Heart right ventricle (tissue), 16 donors: ENCODE measurements at regions not wholly inside any gene's neighbourhood (a gene's known extent, or its start where the extent isn't known, plus 50 kb on each side); places are given as distances from the start of the nearest gene placed in this dataset.

ENCODE experiments used
- ATAC-seq, 8 donors: fragments of 200-7000 bp; cut with Tn5 transposase; one replicate each; pipeline ENCODE4 v1.9.1; 2020; ENCODE audit warnings: mild to moderate bottlenecking in 8 of 8, moderate library complexity in 8 of 8, moderate number of reproducible peaks in 1 of 8
- DNase-seq, 2 donors: peaks; one replicate each; pipeline ENCODE4 v3.0.0-alpha.2; 2020
- H3K27ac ChIP-seq, 10 donors: fragments of 200-600 bp; sonication (generic) in 2 of 10; one replicate each; pipeline versions ENCODE4 v1.5.0 to v1.8.0; 2020 to 2022; ENCODE audit warnings: mild to moderate bottlenecking in 3 of 10
- H3K27me3 ChIP-seq, 7 donors: fragments of 200-600 bp; one replicate each; pipeline ENCODE4 v1.8.0; 2021 to 2022; ENCODE audit warnings: mild to moderate bottlenecking in 2 of 7
- H3K36me3 ChIP-seq, 9 donors: fragments of 200-600 bp; sonication (generic) in 1 of 9; one replicate each; pipeline versions ENCODE4 v1.5.0 to v1.8.0; 2020 to 2022; ENCODE audit warnings: mild to moderate bottlenecking in 2 of 9
- H3K4me1 ChIP-seq, 9 donors: fragments of 200-600 bp; sonication (generic) in 1 of 9; one replicate each; pipeline versions ENCODE4 v1.5.0 to v1.8.0; 2020 to 2022; ENCODE audit warnings: mild to moderate bottlenecking in 4 of 9
- H3K4me3 ChIP-seq, 10 donors: fragments of 200-600 bp; sonication (generic) in 2 of 10; one replicate each; pipeline versions ENCODE4 v1.5.0 to v1.8.0; 2020 to 2022; ENCODE audit warnings: mild to moderate bottlenecking in 7 of 10, moderate library complexity in 2 of 10
- H3K9me3 ChIP-seq, 11 donors: fragments of 200-600 bp in 10 of 11; sonication (generic) in 2 of 11; one replicate each; pipeline versions ENCODE4 v1.5.0 to v1.8.0; 2013 to 2022; ENCODE audit warnings: mild to moderate bottlenecking in 2 of 11, control low read depth in 1 of 11, moderate library complexity in 1 of 11
- WGBS, 2 donors: extraction: QIAGEN DNeasy Blood & Tissue Kit; methylation state at CpG; one replicate each; pipeline ENCODE4 v1.1.7; 2013; ENCODE audit warnings: inconsistent platforms in 1 of 2; 5-methylcytosine and 5-hydroxymethylcytosine counted together
- intact Hi-C, 10 donors: fragments of 100-400 bp; cut with DNase I; formaldehyde crosslinking; loops; one replicate each; pipeline versions ENCODE4 v1.11.1 to v1.14.2; 2022
- TF ChIP-seq, protein P1 (sequence below), 9 donors: fragments of 200-600 bp; sonication (generic) in 2 of 9; IDR thresholded peaks; one replicate each; pipeline versions ENCODE4 v1.5.0 to v1.8.0; 2021 to 2022; ENCODE audit warnings: antibody characterized with exemption in 9 of 9, mild to moderate bottlenecking in 5 of 9, moderate library complexity in 1 of 9
- donor health status: Arrhythmogenic right ventricular cardiomyopathy.
- donor health status: ischemic (EF 13 %, LVEDD 7.1; RV severe dilation, severe dysfunction).
- donor health status: healthy with polysubstance abuse.
- donor health status: DM: no; HTN: yes; CAD: no.
- donor health status: DM: no; HTN: no; CAD: no.
- donor health status: ischemic (EF 25% LVEDD 6.9; RV normal size, moderate dysfunction).
- donor health status: ischemic (EF 25% LVEDD 5.7; RV mildly dilated, moderate dysfunction).
- donor health status: healthy.
- donor health status: DM: yes; HTN: yes; CAD: no.
- donor health status: Ischemic cardiomyopathy.
- donor health status: ischemic (EF 35%, LVEDD 5.7; RV mildly dilated, moderate dysfunction).
- donor health status: nonischemic (EF 11% LVEDD 7.7; RV severe dilation, severe dysfunction).
- donor health status: DM: yes; HTN: yes; CAD: no.
- donor health status: PGD.
- donor health status: ischemic (EF 29% LVEDD 5.4; RV normal size, mild dysfunction).
- donor health status: nonischemic (EF 23%, LVEDD 6.1; RV moderate dilation, normal function).

- H3K4me3 ChIP-seq: no peak overlapping the region
- ATAC-seq (no peak), DNase-seq (no peak)
- H3K27me3 ChIP-seq: no peaks in the 10 kb centered on the region
- H3K27ac ChIP-seq: no peak overlapping the region
- H3K36me3 ChIP-seq: no peaks in the 10 kb centered on the region
- peaks cover 0 to 10% (median 0%) of the 10 kb centered on the region in 9 donors for H3K4me1 ChIP-seq
- TF ChIP-seq, protein P1, sequence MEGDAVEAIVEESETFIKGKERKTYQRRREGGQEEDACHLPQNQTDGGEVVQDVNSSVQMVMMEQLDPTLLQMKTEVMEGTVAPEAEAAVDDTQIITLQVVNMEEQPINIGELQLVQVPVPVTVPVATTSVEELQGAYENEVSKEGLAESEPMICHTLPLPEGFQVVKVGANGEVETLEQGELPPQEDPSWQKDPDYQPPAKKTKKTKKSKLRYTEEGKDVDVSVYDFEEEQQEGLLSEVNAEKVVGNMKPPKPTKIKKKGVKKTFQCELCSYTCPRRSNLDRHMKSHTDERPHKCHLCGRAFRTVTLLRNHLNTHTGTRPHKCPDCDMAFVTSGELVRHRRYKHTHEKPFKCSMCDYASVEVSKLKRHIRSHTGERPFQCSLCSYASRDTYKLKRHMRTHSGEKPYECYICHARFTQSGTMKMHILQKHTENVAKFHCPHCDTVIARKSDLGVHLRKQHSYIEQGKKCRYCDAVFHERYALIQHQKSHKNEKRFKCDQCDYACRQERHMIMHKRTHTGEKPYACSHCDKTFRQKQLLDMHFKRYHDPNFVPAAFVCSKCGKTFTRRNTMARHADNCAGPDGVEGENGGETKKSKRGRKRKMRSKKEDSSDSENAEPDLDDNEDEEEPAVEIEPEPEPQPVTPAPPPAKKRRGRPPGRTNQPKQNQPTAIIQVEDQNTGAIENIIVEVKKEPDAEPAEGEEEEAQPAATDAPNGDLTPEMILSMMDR (IDR thresholded peaks at IDR 0.05): no peak
- no peaks in the 10 kb centered on the region for H3K9me3 ChIP-seq
- 55 to 61% methylated on average over 1 of the region's 1 CpG for WGBS, 2 donors
- intact Hi-C loops: no loop called here
Measured at GRCh38 chr7:106592282-106593027, 68.5 kb downstream of the CCDC71L start.

GRCh38 chr7:106591146-106591545 is 69.8 kb downstream of the CCDC71L start:
- H3K36me3 ChIP-seq: no peaks in the 10 kb centered on the region
- TF ChIP-seq, protein P1 (IDR thresholded peaks at IDR 0.05): no peak
- intact Hi-C loops: no loop called here
- H3K27ac ChIP-seq: peak overlapping the region in 2 of 10 donors; percentile 10 to 19
- ATAC-seq: no peak
- H3K9me3 ChIP-seq: no peaks in the 10 kb centered on the region
- H3K27me3 ChIP-seq: no peaks in the 10 kb centered on the region
- peaks cover 0 to 10% (median 0%) of the 10 kb centered on the region in 9 donors for H3K4me1 ChIP-seq
- 92 to 93% methylated on average over 4 of the region's 4 CpGs for WGBS, 2 donors
- DNase-seq: no peak
- no peak overlapping the region for H3K4me3 ChIP-seq

DNA sequence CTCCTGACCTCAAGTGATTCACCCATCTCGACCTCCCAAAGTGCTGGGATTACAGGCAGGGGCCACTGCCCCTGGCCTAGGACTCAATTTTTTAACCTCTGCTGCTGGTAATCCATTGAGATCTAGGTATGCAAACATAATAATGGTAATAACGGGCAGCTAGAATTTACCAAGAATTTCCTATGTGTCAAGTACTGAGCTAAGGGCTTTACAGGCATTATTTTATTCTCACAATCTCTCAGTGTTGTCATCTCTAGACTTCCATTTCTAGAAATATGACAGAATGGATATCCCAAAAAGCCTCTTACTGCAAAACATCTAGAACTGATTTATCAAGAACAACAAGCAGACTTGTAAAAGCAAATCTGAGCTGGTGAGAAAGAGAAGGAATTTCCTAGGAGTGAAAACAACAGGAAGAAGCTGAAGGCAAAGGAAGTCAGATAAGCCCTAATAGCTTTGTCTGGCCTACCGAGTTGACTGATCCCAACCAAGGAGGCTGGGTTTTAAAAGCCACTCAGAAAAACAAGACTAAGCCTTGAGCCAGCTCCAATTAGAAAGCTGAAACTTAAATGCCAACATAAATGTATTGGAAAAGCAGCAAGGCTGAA is 70.6 kb downstream of the CCDC71L start:
- DNase-seq (no peak), ATAC-seq (no peak)
- Histone ChIP-seq H3K9me3 (no peaks in the 10 kb centered on the region), H3K27me3 (no peaks in the 10 kb centered on the region), H3K4me3 (no peak overlapping the region), H3K4me1 (peaks cover 0 to 10% (median 0%) of the 10 kb centered on the region in 9 donors), H3K36me3 (no peaks in the 10 kb centered on the region), H3K27ac (peak overlapping the region in 3 of 10 donors; percentile 10 to 35 (median 19))
- intact Hi-C loops: no loop called here
- WGBS, 2 donors: 48 to 51% methylated on average over 3 of the region's 3 CpGs
- TF ChIP-seq, protein P1 (IDR thresholded peaks at IDR 0.05): no peak

- WGBS, 2 donors: 93 to 99% methylated on average over 6 of the region's 6 CpGs
- Histone ChIP-seq H3K4me1 (peaks cover 0 to 10% (median 0%) of the 10 kb centered on the region in 9 donors), H3K4me3 (no peak overlapping the region), H3K27me3 (no peaks in the 10 kb centered on the region), H3K36me3 (no peaks in the 10 kb centered on the region), H3K9me3 (no peaks in the 10 kb centered on the region), H3K27ac (no peak overlapping the region)
- intact Hi-C loops: no loop called here
- TF ChIP-seq, protein P1 (IDR thresholded peaks at IDR 0.05): no peak
- DNase-seq (no peak), ATAC-seq (no peak)
Measured at GRCh38 chr7:106589198-106589879, 71.6 kb downstream of the CCDC71L start.
